ENCODE measurements at regions not wholly inside any gene's neighbourhood (a gene's known extent, or its start where the extent isn't known, plus 50 kb on each side); places are given as distances from the start of the nearest gene placed in this dataset.

DNA sequence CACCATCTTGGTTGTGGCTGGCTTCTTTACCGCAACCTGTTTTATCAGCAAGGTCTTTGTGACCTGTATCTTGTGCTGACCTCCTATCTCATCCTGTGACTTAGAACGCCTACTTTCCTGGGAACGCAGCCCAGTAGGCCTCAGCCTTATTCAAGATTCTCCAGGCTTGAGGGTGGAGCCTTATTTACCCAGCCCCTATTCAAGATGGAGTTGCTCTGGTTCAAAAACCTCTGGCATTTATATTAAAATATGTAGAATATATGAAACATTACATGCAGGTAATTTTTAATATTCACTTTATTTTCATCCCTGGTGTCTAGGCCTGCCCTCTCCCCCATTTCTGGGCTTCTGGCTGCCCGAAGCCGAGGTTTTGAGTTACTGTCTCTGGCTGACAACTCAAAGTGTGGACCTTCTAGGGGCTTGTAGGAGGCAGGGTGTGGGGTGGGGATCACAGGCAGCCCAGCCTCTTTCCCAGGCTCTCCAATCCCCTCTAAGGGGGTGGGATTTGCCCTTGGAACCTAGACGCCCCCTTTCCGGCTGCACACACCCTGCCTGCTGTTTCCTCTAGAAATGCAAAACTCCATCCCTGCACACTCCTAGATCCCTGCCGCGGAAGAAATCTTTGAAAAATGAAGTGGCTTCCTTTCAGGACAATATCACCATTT is 152.0 kb downstream of the KCNJ12 start:
- no peaks in the 10 kb centered on the region; the same call in 1 of the 2 replicates for H3K4me1 ChIP-seq
- DNase-seq (ENCODE audit: low spot score in 2 of 2): no peak
- in situ Hi-C loops (cut with MboI; ENCODE audit: low sequenced_read_pairs): no loop called here
- H3K9me3 ChIP-seq: no peaks in the 10 kb centered on the region
- no peaks in the 10 kb centered on the region for H3K36me3 ChIP-seq (replicated peaks)
- no peaks in the 10 kb centered on the region for H3K27me3 ChIP-seq (ENCODE audit: low read depth)
- no peak overlapping the region for H3K4me3 ChIP-seq

DNA sequence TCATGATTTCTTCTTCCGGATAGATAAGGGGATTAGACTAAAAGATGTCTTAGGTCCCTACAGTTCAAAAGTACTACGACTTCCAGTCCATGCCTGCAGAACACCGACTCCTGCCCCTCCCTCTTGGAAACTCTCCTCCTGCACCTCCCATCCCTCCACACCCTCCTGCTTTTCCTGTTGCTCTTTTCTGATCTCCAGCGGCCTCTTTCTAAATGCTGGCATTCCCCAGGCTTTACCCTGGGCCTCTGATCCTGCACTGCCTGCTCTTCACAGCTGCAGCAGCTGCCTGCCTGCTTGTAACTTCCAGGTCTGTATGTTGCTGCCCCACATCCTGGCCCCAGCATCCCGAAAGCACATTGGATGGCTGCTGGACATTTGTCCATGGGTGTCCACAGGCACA is 154.2 kb downstream of the KCNJ12 start:
- DNase-seq (ENCODE audit: low spot score in 2 of 2): no peak
- no peak overlapping the region for H3K4me3 ChIP-seq
- peaks cover 17% of the 10 kb centered on the region for H3K36me3 ChIP-seq (replicated peaks)
- no peaks in the 10 kb centered on the region for H3K9me3 ChIP-seq
- no peaks in the 10 kb centered on the region for H3K27me3 ChIP-seq (ENCODE audit: low read depth)
- in situ Hi-C loops (cut with MboI; ENCODE audit: low sequenced_read_pairs): no loop called here
- H3K4me1 ChIP-seq: no peaks in the 10 kb centered on the region; the same call in none of the 2 replicates

DNA sequence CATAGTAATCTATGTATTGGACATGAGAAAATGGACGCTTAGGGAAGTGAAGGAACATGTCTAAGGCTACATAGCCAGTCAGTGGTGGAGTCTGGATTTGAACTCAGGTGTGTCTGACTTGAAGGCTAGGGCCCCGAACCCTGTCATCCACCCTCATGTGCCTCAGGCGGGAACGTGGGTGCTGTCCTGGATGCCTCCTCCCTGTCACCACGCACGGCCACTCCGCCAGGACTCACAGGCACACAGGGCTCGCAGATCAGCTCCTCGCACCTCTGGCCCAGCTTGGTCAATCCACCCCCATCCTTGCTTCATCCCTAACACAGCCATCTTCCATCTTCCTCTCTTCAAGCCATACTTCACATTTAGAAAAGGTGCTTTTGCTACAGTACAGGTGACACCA is 154.7 kb downstream of the KCNJ12 start:
- in situ Hi-C loops (cut with MboI; ENCODE audit: low sequenced_read_pairs): no loop called here
- H3K4me3 ChIP-seq: no peak overlapping the region
- peaks cover 5% of the 10 kb centered on the region for H3K4me1 ChIP-seq
- H3K27me3 ChIP-seq (ENCODE audit: low read depth): no peaks in the 10 kb centered on the region
- no peaks in the 10 kb centered on the region for H3K9me3 ChIP-seq
- no peak for DNase-seq (ENCODE audit: low spot score in 2 of 2)
- H3K36me3 ChIP-seq (replicated peaks): peaks cover 17% of the 10 kb centered on the region

DNA sequence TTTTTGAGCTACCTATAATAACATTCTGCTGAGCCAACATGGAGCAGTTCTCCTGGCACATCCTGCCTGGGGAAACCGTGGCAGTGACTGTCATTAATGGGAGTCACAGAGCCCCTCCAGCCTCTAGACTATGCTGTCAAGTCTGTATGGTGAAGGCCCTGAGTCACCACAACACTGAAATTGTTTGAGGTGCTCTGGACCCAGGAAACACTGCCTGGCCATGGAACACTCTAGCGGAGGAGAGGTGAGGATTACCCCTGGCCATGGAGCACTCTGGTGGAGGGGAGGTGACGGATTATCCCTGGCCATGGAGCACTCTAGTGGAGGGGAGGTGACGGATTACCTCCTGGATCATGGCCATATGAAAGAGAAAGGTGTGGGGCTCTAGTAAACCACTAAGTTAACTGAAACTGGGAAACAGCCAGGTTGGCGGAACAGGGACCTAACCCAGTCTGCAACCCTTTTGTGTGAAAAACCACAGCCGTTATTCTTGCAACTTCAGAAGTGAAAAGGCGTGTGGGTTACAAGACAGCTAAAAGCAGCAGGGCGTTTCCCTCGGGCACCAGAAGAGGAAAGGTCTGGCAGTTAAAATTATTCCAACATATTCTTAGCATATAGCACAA is 156.7 kb downstream of the KCNJ12 start:
- Histone ChIP-seq H3K4me3 (no peak overlapping the region), H3K36me3 (replicated peaks) (peaks cover 20% of the 10 kb centered on the region), H3K27me3 (ENCODE audit: low read depth) (no peaks in the 10 kb centered on the region), H3K4me1 (peaks cover 9% of the 10 kb centered on the region), H3K9me3 (no peaks in the 10 kb centered on the region; the same call in 1 of the 2 replicates)
- no peak for DNase-seq (ENCODE audit: low spot score in 2 of 2)
- in situ Hi-C loops (cut with MboI; ENCODE audit: low sequenced_read_pairs): no loop called here

DNA sequence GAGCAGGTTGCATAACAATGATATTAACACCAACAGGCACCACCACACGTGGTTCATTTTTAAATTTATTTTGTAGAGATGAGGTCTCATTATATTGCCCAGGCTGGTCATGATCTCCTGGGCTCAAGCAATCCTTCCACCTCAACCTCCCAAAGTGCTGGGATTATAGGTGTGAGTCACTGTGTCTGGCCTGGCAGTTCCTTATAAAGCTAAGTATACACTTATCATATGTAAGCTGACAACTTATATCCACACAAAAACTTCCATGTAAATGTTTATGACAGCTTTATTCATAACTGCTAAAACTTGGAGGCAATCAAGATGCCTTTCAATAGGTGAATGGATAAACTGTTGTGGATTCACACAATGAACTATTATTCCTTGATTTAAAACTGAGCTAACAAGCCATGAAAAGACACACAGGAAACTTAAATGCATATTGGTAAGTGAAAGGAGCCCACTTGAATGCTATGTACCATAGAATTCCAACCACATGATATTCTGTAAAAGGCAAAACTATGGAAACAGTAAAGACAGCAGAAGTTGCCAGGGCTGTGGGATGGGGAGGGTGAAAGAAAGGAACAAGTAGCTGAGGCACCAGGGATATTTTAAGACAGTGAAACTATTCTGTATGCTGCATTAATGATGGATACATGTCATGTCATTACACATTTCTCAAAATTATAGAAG is 156.5 kb upstream of the KCNJ18 start:
- Histone ChIP-seq H3K4me1 (peaks cover 9% of the 10 kb centered on the region), H3K4me3 (no peak overlapping the region), H3K9me3 (no peaks in the 10 kb centered on the region; the same call in 1 of the 2 replicates), H3K27me3 (ENCODE audit: low read depth) (no peaks in the 10 kb centered on the region), H3K36me3 (replicated peaks) (peaks cover 20% of the 10 kb centered on the region)
- peak in 1 of 2 experiments; percentile 65 for DNase-seq (ENCODE audit: low spot score in 2 of 2)
- in situ Hi-C loops (cut with MboI; ENCODE audit: low sequenced_read_pairs): no loop called here

DNA sequence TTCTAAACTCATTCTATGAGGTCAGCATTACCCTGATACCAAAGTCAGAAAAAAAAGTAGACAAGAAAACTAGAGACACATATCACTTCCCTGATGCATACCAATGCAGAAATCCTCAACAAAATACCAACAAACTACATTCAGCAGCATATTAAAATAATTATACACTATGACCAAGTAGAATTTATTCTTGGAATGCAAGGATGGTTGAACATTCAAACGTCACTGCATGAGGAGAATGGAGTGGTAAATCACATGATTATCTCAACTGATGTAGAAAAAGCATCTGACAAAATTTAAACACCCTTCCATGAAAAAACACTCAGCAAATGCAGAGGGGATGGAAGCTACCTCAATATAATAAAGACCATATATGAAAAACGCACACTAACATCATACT is 155.0 kb upstream of the KCNJ18 start:
- Histone ChIP-seq H3K27me3 (ENCODE audit: low read depth) (no peaks in the 10 kb centered on the region), H3K4me3 (no peak overlapping the region), H3K4me1 (peaks cover 9% of the 10 kb centered on the region), H3K36me3 (replicated peaks) (peaks cover 25% of the 10 kb centered on the region), H3K9me3 (no peaks in the 10 kb centered on the region; the same call in 1 of the 2 replicates)
- no peak for DNase-seq (ENCODE audit: low spot score in 2 of 2)
- in situ Hi-C loops (cut with MboI; ENCODE audit: low sequenced_read_pairs): no loop called here

DNA sequence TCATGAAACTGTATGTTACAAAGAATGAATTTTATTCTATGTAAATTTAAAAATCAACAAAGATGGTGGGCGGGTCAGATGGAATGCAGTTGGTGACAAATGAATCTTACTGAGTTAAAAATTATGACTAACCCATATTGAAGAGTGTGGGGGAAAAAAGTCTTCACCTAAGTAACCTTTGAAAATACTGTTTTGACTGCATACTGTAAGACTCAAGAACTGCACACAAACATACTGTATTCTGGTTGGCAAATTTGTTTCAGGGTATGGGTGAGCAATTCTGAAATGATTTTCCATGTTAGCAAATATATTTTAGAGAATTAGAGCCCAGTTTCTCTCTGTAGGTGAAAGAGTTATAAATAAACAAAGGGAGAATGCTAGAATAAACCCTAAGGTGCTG is 153.7 kb upstream of the KCNJ18 start:
- Histone ChIP-seq H3K4me1 (peaks cover 9% of the 10 kb centered on the region), H3K36me3 (replicated peaks) (peaks cover 23% of the 10 kb centered on the region), H3K9me3 (no peaks in the 10 kb centered on the region; the same call in 1 of the 2 replicates), H3K4me3 (no peak overlapping the region), H3K27me3 (ENCODE audit: low read depth) (no peaks in the 10 kb centered on the region)
- DNase-seq (ENCODE audit: low spot score in 2 of 2): no peak
- in situ Hi-C loops (cut with MboI; ENCODE audit: low sequenced_read_pairs): no loop called here

DNA sequence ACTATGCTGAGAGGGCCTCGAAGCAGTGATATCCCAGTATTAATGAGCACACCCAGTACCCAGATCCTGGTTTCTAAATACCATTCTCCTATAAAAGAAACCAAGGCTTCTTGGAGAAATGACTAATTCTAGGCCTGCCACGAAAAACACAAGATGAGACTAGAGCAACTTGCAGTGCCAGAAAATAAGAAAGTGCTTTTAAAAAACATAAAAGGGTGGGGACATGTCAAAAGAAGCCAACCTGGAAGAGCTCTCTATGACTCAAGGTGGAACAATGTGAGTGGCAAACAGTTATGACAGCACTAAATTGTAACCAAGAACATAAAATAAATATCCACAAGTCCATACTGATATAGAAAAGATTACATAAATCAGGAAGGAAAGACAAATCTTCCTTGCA is 153.2 kb upstream of the KCNJ18 start:
- in situ Hi-C loops (cut with MboI; ENCODE audit: low sequenced_read_pairs): no loop called here
- Histone ChIP-seq H3K4me1 (peaks cover 9% of the 10 kb centered on the region), H3K36me3 (replicated peaks) (peaks cover 18% of the 10 kb centered on the region), H3K9me3 (no peaks in the 10 kb centered on the region; the same call in 1 of the 2 replicates), H3K4me3 (no peak overlapping the region), H3K27me3 (ENCODE audit: low read depth) (no peaks in the 10 kb centered on the region)
- no peak for DNase-seq (ENCODE audit: low spot score in 2 of 2)

DNA sequence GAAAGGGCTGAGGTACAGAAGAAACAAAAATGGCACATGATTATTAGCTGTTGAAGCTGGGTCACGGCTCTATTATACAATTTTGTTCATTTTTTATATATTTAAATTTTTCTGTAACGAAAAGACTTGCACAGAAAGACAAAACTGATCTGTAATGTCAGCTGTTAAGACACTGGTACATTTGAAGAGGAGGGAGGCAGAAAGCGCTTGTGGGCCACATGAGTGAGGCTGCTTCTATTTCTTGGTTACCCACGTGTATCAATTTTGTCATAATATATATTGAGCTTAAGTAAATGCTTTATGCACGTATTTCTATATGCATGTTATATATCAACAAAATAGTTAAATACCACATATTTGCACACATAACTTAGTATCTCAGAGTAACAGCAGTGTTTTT is 151.8 kb upstream of the KCNJ18 start:
- in situ Hi-C loops (cut with MboI; ENCODE audit: low sequenced_read_pairs): no loop called here
- peaks cover 8% of the 10 kb centered on the region for H3K4me1 ChIP-seq
- H3K9me3 ChIP-seq: no peaks in the 10 kb centered on the region; the same call in 1 of the 2 replicates
- H3K27me3 ChIP-seq (ENCODE audit: low read depth): no peaks in the 10 kb centered on the region
- no peak for DNase-seq (ENCODE audit: low spot score in 2 of 2)
- H3K4me3 ChIP-seq: no peak overlapping the region
- peaks cover 7% of the 10 kb centered on the region for H3K36me3 ChIP-seq (replicated peaks)

DNA sequence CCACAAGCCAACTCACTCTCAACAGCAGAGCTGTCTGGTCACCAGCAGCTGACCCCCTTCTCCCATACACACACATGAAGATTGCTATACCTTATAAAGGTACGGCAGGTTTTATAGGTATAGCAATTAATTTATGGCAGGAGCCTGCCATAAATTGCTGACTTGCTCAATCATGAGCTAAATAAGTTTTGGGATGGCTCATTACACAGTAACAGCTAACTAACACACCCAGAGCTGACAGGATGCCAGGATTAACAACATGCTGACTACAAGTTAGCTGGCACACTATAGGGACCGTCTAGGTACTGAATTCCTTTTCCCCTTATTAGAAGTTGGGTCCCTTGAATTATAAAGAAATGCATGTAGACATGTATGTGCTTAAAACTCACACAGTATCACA is 150.3 kb upstream of the KCNJ18 start:
- H3K36me3 ChIP-seq (replicated peaks): peaks cover 5% of the 10 kb centered on the region
- DNase-seq (ENCODE audit: low spot score in 2 of 2): no peak
- H3K9me3 ChIP-seq: no peaks in the 10 kb centered on the region; the same call in 1 of the 2 replicates
- no peaks in the 10 kb centered on the region for H3K4me1 ChIP-seq
- no peaks in the 10 kb centered on the region for H3K27me3 ChIP-seq (ENCODE audit: low read depth)
- in situ Hi-C loops (cut with MboI; ENCODE audit: low sequenced_read_pairs): no loop called here
- no peak overlapping the region for H3K4me3 ChIP-seq

DNA sequence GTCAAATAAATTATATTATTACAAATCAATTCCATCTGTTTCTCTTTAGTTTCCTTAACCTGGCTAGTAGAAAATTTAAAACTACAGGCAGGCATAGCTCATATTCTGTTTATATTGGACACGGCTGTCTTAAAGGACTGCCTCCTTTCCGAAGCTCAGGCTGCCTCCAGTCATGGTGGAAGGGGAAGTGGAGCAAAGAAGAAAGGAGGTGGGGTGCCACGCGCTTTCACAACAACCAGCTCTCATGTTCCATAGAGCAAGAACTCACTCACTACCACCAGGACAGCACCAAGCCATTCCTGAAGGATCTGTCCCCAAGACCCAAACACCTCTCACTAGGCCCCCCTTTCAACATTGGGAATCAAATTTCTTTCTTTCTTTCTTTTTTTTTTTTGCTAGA is 149.3 kb upstream of the KCNJ18 start:
- Histone ChIP-seq H3K27me3 (ENCODE audit: low read depth) (no peaks in the 10 kb centered on the region), H3K4me1 (peaks cover 2% of the 10 kb centered on the region; the same call in 1 of the 2 replicates), H3K4me3 (no peak overlapping the region), H3K36me3 (replicated peaks) (peaks cover 4% of the 10 kb centered on the region), H3K9me3 (no peaks in the 10 kb centered on the region)
- DNase-seq (ENCODE audit: low spot score in 2 of 2): no peak
- in situ Hi-C loops (cut with MboI; ENCODE audit: low sequenced_read_pairs): no loop called here

DNA sequence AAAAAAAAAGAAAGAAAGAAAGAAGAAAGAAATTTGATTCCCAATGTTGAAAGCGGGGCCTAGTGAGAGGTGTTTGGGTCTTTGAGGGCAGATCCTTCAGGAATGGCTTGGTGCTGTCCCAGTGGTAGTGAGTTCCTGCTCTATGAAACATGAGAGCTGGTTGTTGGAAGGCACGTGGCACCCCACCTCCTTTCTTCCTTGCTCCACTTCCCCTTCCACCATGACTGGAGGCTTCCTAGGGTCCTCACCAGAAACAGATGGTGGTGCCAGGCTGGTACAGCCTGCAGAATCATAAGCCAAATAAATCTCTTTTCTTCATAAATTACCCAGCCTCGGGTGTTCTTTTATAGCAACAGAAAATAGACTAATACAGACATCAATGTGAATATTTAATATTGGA is 147.3 kb upstream of the KCNJ18 start:
- H3K4me1 ChIP-seq: peaks cover 2% of the 10 kb centered on the region; the same call in 1 of the 2 replicates
- in situ Hi-C loops (cut with MboI; ENCODE audit: low sequenced_read_pairs): no loop called here
- H3K27me3 ChIP-seq (ENCODE audit: low read depth): no peaks in the 10 kb centered on the region
- no peak for DNase-seq (ENCODE audit: low spot score in 2 of 2)
- H3K36me3 ChIP-seq (replicated peaks): peaks cover 4% of the 10 kb centered on the region
- no peak overlapping the region for H3K4me3 ChIP-seq
- H3K9me3 ChIP-seq: no peaks in the 10 kb centered on the region

DNA sequence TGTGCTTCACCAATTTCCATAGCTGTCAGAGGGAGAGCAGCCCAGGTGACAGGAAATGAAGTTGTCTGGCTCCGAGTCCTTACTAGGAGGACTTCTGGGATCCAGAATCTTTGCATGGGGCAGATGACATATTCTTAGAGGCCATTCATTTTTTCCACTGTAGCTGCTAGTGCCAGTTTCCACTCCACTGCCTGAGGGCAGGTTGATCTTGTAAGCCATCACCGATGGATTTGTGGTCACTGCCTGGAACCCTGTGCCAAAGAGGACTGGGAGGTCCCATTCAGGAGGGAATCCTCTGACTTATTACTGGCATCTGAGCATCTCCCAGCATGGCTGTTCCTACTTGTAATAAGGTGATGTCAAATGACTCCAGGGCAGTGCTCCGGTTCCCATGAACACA is 144.1 kb upstream of the KCNJ18 start:
- no peak overlapping the region for H3K4me3 ChIP-seq

DNA sequence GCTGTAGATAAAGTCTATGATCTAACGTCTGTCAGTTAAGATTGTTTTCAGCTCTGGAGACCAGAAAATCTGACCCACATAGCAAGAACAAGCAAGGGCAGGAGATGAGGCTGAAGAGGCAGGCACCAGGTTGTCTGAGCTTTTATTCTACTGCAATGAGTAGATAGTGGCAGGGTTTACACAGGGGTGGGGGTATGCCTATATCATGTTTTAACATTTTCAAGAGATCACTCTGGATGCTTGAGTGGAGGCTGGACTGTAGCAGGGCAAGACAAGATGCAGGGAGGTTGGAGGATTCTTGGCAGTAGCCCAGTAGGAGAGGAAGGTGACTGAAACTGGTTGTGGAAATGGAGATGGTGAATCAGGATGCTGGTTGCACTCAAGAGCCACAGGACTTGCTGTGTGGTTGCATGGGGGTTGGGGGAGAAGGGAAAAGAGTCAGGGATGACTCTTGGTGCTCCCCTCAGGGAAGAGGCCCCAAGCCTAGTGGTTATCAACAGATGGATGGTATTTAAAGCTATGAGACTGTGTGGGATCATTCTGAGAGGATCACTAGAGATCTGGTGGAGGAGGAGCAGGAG is 143.1 kb upstream of the KCNJ18 start:
- H3K9me3 ChIP-seq: no peaks in the 10 kb centered on the region
- no peak for DNase-seq (ENCODE audit: low spot score in 2 of 2)
- in situ Hi-C loops (cut with MboI; ENCODE audit: low sequenced_read_pairs): no loop called here

More for the DNA sequence above, 144.1 kb upstream of the KCNJ18 start:
- Histone ChIP-seq H3K27me3 (ENCODE audit: low read depth) (no peaks in the 10 kb centered on the region), H3K36me3 (replicated peaks) (no peaks in the 10 kb centered on the region; the same call in 1 of the 2 replicates), H3K4me1 (peaks cover 2% of the 10 kb centered on the region; the same call in 1 of the 2 replicates), H3K9me3 (no peaks in the 10 kb centered on the region)
- no peak for DNase-seq (ENCODE audit: low spot score in 2 of 2)
- in situ Hi-C loops (cut with MboI; ENCODE audit: low sequenced_read_pairs): no loop called here

More for the DNA sequence above, 143.1 kb upstream of the KCNJ18 start:
- Histone ChIP-seq H3K4me1 (peaks cover 2% of the 10 kb centered on the region; the same call in 1 of the 2 replicates), H3K27me3 (ENCODE audit: low read depth) (no peaks in the 10 kb centered on the region), H3K4me3 (peak overlapping the region; percentile 78), H3K36me3 (replicated peaks) (no peaks in the 10 kb centered on the region; the same call in 1 of the 2 replicates)

Data from HAP-1 (cell line).